ENCODE measurements at regions not wholly inside any gene's neighbourhood (a gene's known extent, or its start where the extent isn't known, plus 50 kb on each side); places are given as distances from the start of the nearest gene placed in this dataset.
A peak's percentile ranks its signal among the peaks of the same experiment; 100 is the strongest.

GRCh38 chr7:10802526-10802925 lies 171.1 kb upstream of the PHF14 start:
- H3K4me3 ChIP-seq (ENCODE audit: low read depth, low read length), result no peak overlapping the region
- no peak for TF ChIP-seq CTCF (conservative IDR thresholded peaks at IDR 0.05; ENCODE audit: low read depth, low read length)
- peak; percentile 50 for DNase-seq (ENCODE audit: low read depth)

- TF ChIP-seq CTCF (conservative IDR thresholded peaks at IDR 0.05; ENCODE audit: low read depth, low read length), result no peak
- no peak overlapping the region for H3K4me3 ChIP-seq (ENCODE audit: low read depth, low read length)
- DNase-seq (ENCODE audit: low read depth), result no peak
These were observed 170.0 kb upstream of the PHF14 start for GRCh38 chr7:10803720-10804119.

- TF ChIP-seq CTCF (conservative IDR thresholded peaks at IDR 0.05; ENCODE audit: low read depth, low read length), result no peak
- no peak overlapping the region for H3K4me3 ChIP-seq (ENCODE audit: low read depth, low read length)
- no peak for DNase-seq (ENCODE audit: low read depth)
These were observed 168.9 kb upstream of the PHF14 start for GRCh38 chr7:10804770-10805169.

GRCh38 chr7:10815546-10815945 lies 158.1 kb upstream of the PHF14 start:
- no peak for DNase-seq (ENCODE audit: low read depth)
- no peak for TF ChIP-seq CTCF (conservative IDR thresholded peaks at IDR 0.05; ENCODE audit: low read depth, low read length)
- H3K4me3 ChIP-seq (ENCODE audit: low read depth, low read length), result no peak overlapping the region

- no peak for TF ChIP-seq CTCF (conservative IDR thresholded peaks at IDR 0.05; ENCODE audit: low read depth, low read length)
- no peak for DNase-seq (ENCODE audit: low read depth)
- H3K4me3 ChIP-seq (ENCODE audit: low read depth, low read length), result no peak overlapping the region
These were observed 152.5 kb upstream of the PHF14 start for GRCh38 chr7:10821156-10821555.

- no peak for TF ChIP-seq CTCF (conservative IDR thresholded peaks at IDR 0.05; ENCODE audit: low read depth, low read length)
- H3K4me3 ChIP-seq (ENCODE audit: low read depth, low read length), result no peak overlapping the region
- DNase-seq (ENCODE audit: low read depth), result no peak
These were observed 149.5 kb upstream of the PHF14 start for GRCh38 chr7:10824154-10824553.

- DNase-seq (ENCODE audit: low read depth), result no peak
- no peak for TF ChIP-seq CTCF (conservative IDR thresholded peaks at IDR 0.05; ENCODE audit: low read depth, low read length)
These were observed 135.4 kb upstream of the PHF14 start for GRCh38 chr7:10838228-10838627.

More at GRCh38 chr7:10838228-10838627, 135.4 kb upstream of the PHF14 start:
- H3K4me3 ChIP-seq (ENCODE audit: low read depth, low read length), result no peak overlapping the region

Data from choroid plexus epithelial cell (primary cell).